ENCODE measurements at regions not wholly inside any gene's neighbourhood (a gene's known extent, or its start where the extent isn't known, plus 50 kb on each side); places are given as distances from the start of the nearest gene placed in this dataset.

DNA sequence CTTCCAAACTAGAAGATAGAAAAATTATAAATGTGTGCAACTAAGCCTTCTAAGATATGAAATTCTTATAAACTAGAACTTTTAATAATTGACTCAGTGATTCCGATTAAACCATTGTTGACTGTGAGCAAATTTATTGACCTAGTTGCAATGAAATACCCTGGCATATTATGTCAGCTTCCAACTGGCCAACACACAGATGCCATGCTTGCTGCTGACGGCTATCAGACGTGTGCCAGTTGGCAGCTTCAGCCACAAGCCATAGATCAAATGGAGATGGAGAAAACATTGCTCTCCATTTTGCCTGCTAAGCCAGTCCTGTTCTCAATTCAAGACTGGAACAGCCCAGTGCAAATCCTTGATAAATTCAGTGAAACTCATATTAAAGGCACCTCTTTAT, 101.7 kb upstream of the HDGFL1 start:
- peak in 1 of 14 donors; percentile 50 for DNase-seq

DNA sequence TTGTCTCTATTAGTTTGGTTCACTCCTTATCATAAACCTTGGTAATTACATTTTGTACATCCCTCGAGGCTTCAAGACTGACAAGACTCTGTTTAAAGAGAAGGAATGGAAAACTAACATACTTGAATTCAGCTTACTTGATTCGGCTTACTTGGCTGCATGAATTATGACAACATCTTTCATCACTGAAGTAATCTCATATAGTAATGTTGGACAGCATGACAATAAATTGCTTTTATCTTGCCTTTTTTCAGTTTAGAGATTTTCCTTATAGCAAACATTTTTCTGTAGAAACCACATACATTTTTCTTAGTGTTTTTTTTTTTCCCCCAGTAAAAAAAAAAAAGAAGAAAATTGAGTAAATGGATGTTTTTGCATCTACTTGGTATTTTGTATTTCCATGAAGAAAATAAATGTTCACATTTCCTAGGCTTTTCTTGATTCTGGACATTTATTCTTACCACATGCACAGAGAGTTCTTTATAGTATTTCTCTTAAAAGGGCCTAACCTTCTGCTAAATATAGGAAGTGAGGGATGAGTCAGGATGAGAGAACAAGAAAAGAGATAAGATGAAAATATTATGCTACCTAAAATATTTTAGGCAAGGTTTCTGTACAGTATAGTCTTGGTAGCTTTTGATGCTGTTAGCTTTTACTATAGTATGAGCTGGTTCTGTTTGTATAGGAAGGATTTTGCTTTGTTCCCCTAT, 101.0 kb upstream of the HDGFL1 start:
- DNase-seq, result no peak

DNA sequence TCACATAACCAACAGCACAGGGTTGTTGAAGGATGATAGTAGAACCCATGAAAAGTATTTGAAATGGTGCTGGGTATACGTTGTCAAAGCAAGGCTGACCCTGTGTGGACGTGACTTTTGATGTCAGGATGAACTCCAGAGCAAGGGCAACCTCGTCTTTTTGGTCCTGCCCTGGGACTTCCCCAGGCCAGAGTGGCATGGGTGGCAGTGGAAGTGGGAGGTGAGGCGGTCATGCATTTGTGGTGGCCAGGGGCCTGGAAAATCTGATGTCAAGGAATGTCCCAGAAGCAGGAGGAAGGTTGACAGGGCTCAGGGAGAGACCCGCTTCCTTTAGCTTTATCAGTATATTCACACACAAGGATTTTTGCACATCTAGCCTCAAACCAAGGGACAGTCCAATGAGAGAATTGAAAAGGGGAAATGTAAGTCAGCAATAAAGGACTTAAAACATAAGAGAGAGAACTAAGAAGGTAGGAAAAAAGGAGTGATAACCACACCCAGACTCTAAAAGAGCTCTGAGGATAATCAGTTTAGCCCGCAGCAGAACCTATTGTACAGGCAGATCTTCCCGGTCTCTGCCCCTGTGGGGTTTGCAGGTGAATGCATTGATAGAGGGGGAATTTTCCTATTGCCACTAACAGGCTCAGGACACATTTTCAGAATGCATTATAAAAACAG, 98.8 kb upstream of the HDGFL1 start:
- no peak for DNase-seq

DNA sequence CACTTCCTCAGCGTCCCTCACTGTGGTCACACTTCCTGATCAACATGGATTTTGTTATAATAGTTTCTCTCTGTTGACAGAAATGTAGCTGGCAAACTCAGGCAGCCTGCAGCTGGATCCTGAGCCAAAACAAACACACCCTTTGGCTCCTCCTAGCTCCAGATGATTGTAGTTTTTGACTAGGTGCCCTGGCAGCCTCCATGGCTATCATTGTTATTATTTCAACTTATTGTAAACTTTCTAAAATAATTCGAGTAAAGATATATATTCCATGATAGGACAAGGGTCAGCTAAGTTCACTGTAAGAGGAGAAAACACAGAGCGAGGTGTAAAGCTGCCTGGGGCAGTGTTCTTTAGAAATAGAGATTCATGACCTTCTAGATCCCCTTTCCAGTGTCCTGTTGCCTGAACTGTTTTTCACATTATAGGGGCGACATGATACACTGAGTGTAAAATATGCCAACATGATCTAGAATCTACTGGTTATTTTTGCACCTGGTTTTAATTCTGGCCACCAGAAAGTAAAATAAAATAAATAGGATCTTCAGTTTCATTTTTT, 98.2 kb upstream of the HDGFL1 start:
- no peak for DNase-seq

DNA sequence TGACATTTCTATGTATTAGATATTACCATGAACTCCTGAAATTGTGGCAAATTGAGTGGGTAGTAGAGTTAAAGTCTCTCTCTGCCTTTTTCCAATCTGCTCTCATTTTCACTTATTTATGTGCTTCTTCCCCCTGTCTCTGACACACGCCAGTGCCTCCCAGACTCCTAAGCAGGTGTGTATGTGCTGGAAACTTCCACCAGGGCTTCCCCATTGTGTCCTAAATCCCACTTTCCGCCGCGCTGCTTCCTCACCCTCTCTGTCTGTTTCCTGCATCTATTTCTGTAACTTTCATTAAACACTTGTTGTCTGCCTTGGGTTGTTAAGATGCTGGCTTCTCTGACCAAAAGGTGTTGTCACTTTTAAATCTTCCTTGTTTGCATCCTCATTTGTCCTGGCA, 97.6 kb upstream of the HDGFL1 start:
- DNase-seq, result no peak

DNA sequence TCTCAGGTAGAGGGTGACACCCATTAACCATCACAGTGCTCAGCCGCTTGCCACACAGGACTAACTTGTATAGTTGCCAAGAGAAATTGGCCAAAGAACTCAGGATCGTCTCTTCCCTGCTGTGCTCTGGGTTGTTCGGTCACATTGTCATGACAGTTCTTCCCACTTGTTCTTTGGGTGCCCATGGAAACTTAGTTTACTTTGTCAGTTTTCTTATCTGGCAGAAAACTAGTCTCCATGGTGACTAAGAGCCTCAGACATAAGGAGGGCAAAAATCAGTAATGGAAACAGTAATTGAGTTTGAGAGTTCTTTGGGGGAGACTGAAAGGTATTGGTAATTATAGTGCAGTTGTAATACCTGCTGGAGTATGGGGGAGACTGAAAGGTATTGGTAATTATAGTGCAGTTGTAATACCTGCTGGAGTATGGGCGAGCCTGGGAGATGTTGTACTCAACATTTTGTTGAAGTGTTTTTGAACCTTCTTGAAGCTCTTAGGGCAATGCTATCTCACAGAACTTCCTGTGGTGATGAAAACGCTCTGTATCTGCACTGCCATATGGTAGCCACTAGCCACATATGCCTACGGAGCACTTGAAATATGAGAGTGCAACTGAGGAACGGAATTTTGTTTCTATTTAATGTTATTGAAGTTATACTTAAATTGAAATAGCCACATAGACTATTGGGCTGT, 95.2 kb upstream of the HDGFL1 start:
- DNase-seq, result no peak

DNA sequence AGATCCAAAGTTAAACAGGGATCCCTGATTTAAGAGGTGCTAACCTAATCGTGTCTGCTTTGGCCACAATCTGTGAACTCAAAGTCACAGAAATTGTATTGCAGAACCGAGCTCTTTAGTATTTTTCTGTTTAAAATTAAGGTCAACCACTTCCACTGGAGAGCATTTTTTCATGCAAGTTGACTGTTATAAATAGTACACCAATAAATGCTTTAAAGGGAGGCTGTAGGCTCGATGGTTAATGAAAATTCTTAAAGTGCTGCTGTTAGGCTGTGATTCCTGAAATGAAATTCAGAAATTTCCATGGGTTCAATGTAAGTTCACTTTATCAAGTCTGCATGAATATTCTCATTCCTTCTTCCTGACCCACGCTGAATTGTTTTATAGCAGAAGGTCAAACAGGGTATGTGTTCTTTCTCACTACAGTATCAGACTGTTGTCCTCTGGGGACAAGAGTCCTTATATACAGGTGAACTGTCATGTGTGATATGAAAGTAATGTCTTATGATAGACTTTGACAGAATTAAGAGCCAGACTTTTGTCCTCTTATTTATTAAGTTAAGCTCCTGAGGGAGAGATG, 92.5 kb upstream of the HDGFL1 start:
- no peak for DNase-seq

DNA sequence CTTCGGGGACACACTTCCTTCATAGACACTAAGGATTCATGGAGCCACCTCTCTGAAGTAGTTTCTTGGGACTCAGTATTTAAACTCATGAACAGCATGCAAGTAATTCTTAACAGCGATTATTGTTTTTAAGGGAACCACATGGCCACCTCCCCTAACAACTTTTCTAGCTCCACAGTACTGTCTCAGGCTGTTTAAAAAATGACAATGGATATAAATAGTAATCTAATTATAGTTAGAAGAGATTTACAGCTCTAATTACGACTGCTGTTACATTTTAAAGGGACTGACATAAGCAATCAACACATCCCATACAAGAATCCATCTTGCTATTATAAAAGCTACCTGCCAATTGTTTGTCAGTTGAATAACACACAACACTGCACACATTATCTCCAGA, 72.1 kb upstream of the HDGFL1 start:
- DNase-seq, result no peak

DNA sequence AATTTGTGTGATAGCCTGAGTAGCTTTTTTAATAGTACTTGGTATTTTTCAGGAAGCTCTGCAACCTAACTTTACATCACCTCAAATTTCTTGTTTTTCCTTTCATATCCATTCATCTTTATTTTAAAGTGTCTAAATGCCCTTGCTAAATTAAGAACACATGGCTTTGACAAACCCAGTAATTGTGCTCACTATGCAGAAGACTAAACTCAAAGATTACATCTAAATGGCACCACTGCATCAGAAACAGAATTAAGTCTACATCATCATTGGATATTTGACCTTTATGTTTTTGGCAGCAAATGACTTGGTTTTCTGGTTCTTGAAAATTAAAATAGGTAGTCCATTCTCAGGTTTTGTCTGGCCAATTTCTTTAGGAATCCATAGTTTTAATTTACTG, 69.6 kb upstream of the HDGFL1 start:
- no peak for DNase-seq

DNA sequence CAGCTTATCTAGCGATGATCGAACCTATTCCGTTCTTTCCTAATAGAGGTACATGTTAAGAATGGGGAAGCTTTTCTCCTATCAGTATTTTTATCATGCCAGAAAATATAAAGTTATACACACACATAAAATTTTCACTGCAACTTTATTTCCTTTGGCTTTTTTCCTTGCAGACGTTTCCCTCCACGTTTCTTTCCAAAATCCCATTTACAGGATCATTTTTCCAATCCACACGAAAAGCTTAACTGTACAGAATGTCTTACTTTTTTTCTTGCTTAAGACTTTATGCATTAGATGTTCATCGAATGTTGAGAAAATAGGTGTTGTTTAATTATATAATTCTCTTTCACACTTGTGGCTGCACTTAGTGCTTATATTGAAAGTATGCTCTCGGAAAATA, 62.9 kb upstream of the HDGFL1 start:
- no peak for DNase-seq

DNA sequence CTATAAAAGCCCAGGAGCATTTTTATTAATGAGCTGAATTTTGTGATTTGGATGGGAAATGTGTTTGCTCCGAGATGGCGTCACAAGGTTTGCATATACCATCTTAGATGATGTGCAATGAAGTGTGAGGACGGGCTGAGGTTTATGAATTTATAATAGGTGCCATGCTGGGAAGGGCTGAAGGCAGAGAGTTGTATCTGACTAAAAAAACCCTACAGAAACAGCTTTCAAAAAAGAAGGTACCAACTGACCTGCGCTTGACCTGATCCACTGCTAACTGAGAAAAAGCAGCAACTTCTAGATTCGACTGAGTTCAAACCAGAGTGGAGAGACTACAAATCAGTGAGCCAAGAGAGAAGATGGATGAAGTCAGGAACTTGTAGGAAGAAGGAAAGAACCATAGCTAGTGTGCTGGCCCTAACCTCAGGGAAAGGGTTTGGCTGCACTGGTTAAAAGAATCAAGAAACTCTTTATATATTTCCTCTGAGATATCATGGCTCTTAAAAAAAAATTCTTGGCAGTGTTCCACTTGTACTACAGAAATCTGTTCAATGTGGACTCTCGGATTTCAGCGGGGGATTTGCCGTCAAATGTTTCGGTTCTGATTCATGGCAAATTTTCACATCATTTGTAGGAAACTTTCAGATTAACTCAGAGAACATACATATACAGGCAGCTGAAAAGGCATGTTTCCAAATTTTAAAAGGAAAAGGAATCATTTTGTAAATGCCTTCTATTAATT, 56.5 kb upstream of the HDGFL1 start:
- DNase-seq, result no peak

DNA sequence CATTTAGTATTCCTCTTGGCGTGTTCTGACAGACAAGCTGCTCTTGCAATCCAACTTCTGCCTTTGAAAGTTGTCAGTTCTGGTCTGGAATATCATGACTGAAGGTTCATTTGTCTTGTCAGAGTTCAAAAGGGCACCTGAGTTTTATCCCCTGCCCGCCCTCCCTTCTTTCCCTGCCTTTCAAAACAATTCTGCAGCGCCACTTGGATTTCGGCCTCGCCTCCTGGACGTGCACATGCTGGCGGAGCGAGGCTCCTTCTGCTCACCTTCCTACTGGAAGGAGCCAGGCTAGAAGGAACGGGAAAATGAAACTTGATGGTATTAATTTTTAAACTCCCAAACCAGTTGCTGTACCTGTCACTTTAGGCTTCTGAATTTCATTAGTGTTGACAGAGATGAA, 55.7 kb upstream of the HDGFL1 start:
- no peak for DNase-seq

DNA sequence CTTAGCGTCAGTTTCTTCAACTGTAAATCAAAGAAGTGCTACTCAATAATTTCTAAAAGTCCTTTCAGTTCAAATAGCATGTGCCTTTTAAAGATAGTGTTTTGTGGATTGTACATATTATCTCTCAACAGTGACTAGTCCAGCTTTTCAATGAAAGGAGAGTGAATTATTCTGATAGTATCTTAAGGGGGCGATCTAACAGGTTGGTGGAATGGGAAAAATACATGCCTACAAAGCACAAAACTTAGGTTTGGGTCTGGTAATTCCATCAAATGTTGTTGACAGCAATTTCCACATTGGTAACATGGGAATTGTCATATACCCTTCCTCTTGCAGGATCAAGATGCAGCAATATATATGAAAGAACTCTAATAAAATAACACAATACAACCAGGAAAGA, 50.1 kb upstream of the HDGFL1 start:
- no peak for DNase-seq

Measured in C1 segment of cervical spinal cord (tissue), 14 donors.